Fibroblast of lung (primary cell): ENCODE measurements at regions not wholly inside any gene's neighbourhood (a gene's known extent, or its start where the extent isn't known, plus 50 kb on each side); places are given as distances from the start of the nearest gene placed in this dataset.

Source experiments
- DNase-seq, 2 donors: peaks; one replicate each; pipeline versions ENCODE4 v3.0.0 to v3.0.0-alpha.2; 2010; ENCODE audit warnings: low read depth in 2 of 2
- H2AFZ ChIP-seq: 2 replicates; pipeline ENCODE4 v1.5.1; 2012; ENCODE audit warnings: low read length, control low read depth, inconsistent platforms
- H3K27ac ChIP-seq: 2 replicates; pipeline ENCODE4 v1.5.1; 2011; ENCODE audit warnings: low read length, control low read depth; ENCODE audit not compliant: insufficient read depth
- H3K27me3 ChIP-seq: 2 replicates; pipeline ENCODE4 v1.5.1; 2011; ENCODE audit warnings: mild to moderate bottlenecking, low read length; ENCODE audit not compliant: control insufficient read depth, insufficient read depth
- H3K36me3 ChIP-seq: 2 replicates; pipeline ENCODE4 v1.5.1; 2011; ENCODE audit warnings: low read length; ENCODE audit not compliant: control insufficient read depth, insufficient read depth
- H3K4me1 ChIP-seq: 2 replicates; pipeline ENCODE4 v1.5.1; 2011; ENCODE audit warnings: low read length; ENCODE audit not compliant: control insufficient read depth, insufficient read depth; ENCODE audit errors: extremely low read depth
- H3K4me2 ChIP-seq: 2 replicates; pipeline ENCODE4 v1.5.1; 2011; ENCODE audit warnings: low read length, control low read depth; ENCODE audit not compliant: insufficient read depth; ENCODE audit errors: extremely low read depth
- H3K4me3 ChIP-seq, 4 experiments: fragments of 200-600 bp in 1 of 4; sonication (generic) in 1 of 4; replicated peaks in 1 of 4; 2 replicates each; pipeline ENCODE4 v1.5.1; 2011 to 2016; ENCODE audit warnings: low read length in 4 of 4, low read depth in 3 of 4, mild to moderate bottlenecking in 3 of 4, control low read depth in 2 of 4, inconsistent platforms in 1 of 4, mixed read lengths in 1 of 4; ENCODE audit not compliant: insufficient read depth in 1 of 4; ENCODE audit errors: control extremely low read depth in 1 of 4
- H3K79me2 ChIP-seq: 2 replicates; pipeline ENCODE4 v1.5.1; 2012; ENCODE audit warnings: mild to moderate bottlenecking, low read length, inconsistent platforms; ENCODE audit not compliant: control insufficient read depth, insufficient read depth
- H3K9ac ChIP-seq: 2 replicates; pipeline ENCODE4 v1.5.1; 2011; ENCODE audit warnings: mild to moderate bottlenecking, low read length, control low read depth; ENCODE audit not compliant: insufficient read depth
- H3K9me3 ChIP-seq: 2 replicates; pipeline ENCODE4 v1.5.1; 2012; ENCODE audit warnings: low read depth, low read length; ENCODE audit not compliant: control insufficient read depth, insufficient read depth
- H4K20me1 ChIP-seq: 2 replicates; pipeline ENCODE4 v1.5.1; 2011; ENCODE audit warnings: low read length; ENCODE audit not compliant: control insufficient read depth, insufficient read depth; ENCODE audit errors: extremely low read depth
- EZH2 ChIP-seq: IDR thresholded peaks from 2 replicates; pipeline ENCODE4 v1.5.1; 2012; ENCODE audit warnings: low read length, control low read depth, mild to moderate bottlenecking; ENCODE audit errors: missing control alignments
- TF ChIP-seq, protein P1 (sequence below), 2 donors: IDR thresholded peaks in 1 of 2; conservative IDR thresholded peaks in 1 of 2; 1 replicate in 1 of 2; 2 replicates in 1 of 2; pipeline ENCODE4 v1.5.1; 2011 to 2012; ENCODE audit warnings: low read length in 2 of 2, control low read depth in 1 of 2, inconsistent platforms in 1 of 2, low read depth in 1 of 2, mild to moderate bottlenecking in 1 of 2

DNA sequence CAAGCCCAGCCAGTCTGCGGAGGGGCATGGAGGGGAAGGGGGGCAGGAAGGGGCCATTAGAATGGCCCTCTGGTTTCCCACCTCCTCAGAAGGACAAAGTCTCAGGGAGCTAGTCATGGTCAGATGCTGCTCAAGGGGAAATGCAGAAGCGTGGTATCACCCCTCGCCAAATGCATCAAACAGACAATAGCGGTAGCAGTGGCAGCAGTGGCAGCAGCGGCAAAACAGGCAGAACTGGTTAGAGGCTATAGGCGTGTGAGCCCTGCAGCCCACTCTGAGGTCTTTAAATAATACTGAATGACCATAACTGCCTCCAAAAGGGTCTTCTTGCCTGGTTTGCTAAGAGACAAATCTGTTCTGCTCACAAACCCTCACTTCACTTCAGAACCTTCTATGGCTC is 186.7 kb downstream of the TFAP2C start:
- Histone ChIP-seq H3K4me3 (no peak overlapping the region), H3K79me2 (no peaks in the 10 kb centered on the region), H3K4me2 (no peak overlapping the region), H2AFZ (no peak overlapping the region), H3K27ac (no peak overlapping the region), H4K20me1 (no peaks in the 10 kb centered on the region), H3K9me3 (no peaks in the 10 kb centered on the region), H3K27me3 (no peaks in the 10 kb centered on the region), H3K36me3 (no peaks in the 10 kb centered on the region), H3K9ac (no peak overlapping the region), H3K4me1 (no peaks in the 10 kb centered on the region)
- DNase-seq: no peak
- no peak for TF ChIP-seq EZH2
- TF ChIP-seq, protein P1, sequence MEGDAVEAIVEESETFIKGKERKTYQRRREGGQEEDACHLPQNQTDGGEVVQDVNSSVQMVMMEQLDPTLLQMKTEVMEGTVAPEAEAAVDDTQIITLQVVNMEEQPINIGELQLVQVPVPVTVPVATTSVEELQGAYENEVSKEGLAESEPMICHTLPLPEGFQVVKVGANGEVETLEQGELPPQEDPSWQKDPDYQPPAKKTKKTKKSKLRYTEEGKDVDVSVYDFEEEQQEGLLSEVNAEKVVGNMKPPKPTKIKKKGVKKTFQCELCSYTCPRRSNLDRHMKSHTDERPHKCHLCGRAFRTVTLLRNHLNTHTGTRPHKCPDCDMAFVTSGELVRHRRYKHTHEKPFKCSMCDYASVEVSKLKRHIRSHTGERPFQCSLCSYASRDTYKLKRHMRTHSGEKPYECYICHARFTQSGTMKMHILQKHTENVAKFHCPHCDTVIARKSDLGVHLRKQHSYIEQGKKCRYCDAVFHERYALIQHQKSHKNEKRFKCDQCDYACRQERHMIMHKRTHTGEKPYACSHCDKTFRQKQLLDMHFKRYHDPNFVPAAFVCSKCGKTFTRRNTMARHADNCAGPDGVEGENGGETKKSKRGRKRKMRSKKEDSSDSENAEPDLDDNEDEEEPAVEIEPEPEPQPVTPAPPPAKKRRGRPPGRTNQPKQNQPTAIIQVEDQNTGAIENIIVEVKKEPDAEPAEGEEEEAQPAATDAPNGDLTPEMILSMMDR (conservative IDR thresholded peaks at IDR 0.05 in 1 of 2, IDR thresholded peaks at IDR 0.05 in 1 of 2; ENCODE audit: low read depth in 1 of 2, low read length in 2 of 2): no peak

DNA sequence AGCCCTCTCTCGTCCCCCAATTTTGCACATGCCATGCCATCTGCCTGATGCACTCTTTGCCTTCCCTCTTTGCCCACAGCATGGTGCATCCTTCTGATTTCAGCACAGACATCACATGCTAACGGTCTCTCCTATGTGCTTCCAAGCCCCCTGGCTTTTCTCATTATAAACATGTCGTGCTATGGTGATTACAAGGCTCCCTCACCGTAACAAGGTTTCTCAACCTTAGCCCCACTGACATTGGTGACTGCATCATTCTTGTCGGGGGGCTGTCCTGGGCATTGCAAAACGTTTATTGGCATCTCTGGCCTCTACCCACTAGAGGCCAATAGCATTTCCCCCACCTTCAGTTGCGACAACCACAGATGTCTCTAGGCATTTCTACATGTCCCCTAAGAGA is 187.2 kb downstream of the TFAP2C start:
- no peaks in the 10 kb centered on the region for H3K79me2 ChIP-seq
- H2AFZ ChIP-seq: no peak overlapping the region
- peaks cover under 1% of the 10 kb centered on the region for H3K27me3 ChIP-seq
- H3K27ac ChIP-seq: no peak overlapping the region
- no peak for DNase-seq
- no peaks in the 10 kb centered on the region for H3K9me3 ChIP-seq
- H3K4me2 ChIP-seq: no peak overlapping the region
- no peaks in the 10 kb centered on the region for H3K36me3 ChIP-seq
- no peak overlapping the region for H3K9ac ChIP-seq
- no peaks in the 10 kb centered on the region for H3K4me1 ChIP-seq
- TF ChIP-seq, protein P1 (conservative IDR thresholded peaks at IDR 0.05 in 1 of 2, IDR thresholded peaks at IDR 0.05 in 1 of 2; ENCODE audit: low read depth in 1 of 2, low read length in 2 of 2): no peak
- no peak for TF ChIP-seq EZH2
- H4K20me1 ChIP-seq: no peaks in the 10 kb centered on the region
- H3K4me3 ChIP-seq: no peak overlapping the region

DNA sequence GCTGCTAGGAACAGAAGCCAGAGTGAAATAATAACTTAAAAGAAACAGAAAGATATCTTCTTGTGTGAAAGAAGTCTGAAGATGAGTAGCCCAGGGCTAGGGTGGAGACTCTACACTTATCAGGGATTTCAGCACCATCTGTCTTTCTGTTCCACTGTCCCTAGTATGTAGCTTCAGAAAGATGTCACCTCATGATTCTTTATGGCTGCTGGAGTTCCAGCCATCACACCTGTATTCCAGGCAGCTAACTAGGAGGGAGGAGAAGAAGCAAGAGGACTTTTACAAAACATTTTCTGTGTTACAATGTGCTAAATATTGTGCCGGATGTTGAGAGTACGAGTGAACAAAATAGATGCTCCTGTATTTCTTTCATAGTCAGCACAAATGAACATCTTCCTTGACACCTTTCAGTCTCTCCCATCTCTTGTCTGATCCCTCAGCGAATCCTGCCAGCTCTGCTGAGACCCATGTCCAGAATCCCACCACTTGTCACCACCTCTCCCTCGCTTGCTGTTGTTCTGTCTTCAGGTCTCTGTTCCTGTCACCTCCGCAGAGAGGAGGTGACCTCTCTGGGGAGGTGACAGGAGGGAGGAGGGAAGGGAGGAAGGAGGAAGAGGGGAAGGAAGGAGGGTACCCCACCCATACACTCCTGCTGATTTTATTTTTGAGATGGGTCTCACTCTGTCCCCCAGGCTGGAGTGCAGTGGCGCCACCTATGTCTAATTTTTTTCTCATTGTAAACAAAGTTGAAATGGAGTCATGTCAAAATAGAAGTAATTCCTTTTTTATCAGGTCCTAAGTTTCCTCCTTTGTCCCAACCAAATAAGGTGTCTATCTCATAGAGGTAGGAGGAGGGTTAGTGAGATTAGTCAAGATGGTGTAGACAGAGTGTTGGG is 188.9 kb downstream of the TFAP2C start:
- no peak overlapping the region for H3K9ac ChIP-seq
- no peak overlapping the region for H3K4me2 ChIP-seq
- no peaks in the 10 kb centered on the region for H3K4me1 ChIP-seq
- H3K79me2 ChIP-seq: no peaks in the 10 kb centered on the region
- DNase-seq: no peak
- H4K20me1 ChIP-seq: no peaks in the 10 kb centered on the region
- H3K9me3 ChIP-seq: no peaks in the 10 kb centered on the region
- H3K4me3 ChIP-seq: no peak overlapping the region
- H3K36me3 ChIP-seq: no peaks in the 10 kb centered on the region
- TF ChIP-seq, protein P1 (conservative IDR thresholded peaks at IDR 0.05 in 1 of 2, IDR thresholded peaks at IDR 0.05 in 1 of 2; ENCODE audit: low read depth in 1 of 2, low read length in 2 of 2): no peak
- no peak for TF ChIP-seq EZH2
- no peak overlapping the region for H2AFZ ChIP-seq
- H3K27me3 ChIP-seq: peaks cover 2% of the 10 kb centered on the region
- H3K27ac ChIP-seq: no peak overlapping the region
